Transverse colon (tissue), 4 donors: ENCODE measurements at regions not wholly inside any gene's neighbourhood (a gene's known extent, or its start where the extent isn't known, plus 50 kb on each side); places are given as distances from the start of the nearest gene placed in this dataset.

ENCODE experiments used
- DNase-seq: peaks from one replicate; pipeline ENCODE4 v3.0.0-alpha.2; 2019
- H3K27ac ChIP-seq, 4 donors: fragments of 200-600 bp; sonication (generic); 2 replicates each; pipeline ENCODE4 v1.5.1; 2016 to 2018; ENCODE audit warnings: inconsistent platforms in 4 of 4
- H3K27me3 ChIP-seq: fragments of 200-600 bp; sonication (generic); 2 replicates; pipeline ENCODE4 v1.5.1; 2017; ENCODE audit warnings: inconsistent platforms
- H3K36me3 ChIP-seq, 4 donors: fragments of 200-600 bp; sonication (generic); 2 replicates each; pipeline ENCODE4 v1.5.1; 2017 to 2019; ENCODE audit warnings: inconsistent platforms in 4 of 4
- H3K4me1 ChIP-seq, 4 donors: fragments of 200-600 bp; sonication (generic); 2 replicates each; pipeline ENCODE4 v1.5.1; 2017 to 2020; ENCODE audit warnings: inconsistent platforms in 4 of 4
- H3K4me3 ChIP-seq, 4 donors: fragments of 200-600 bp; sonication (generic); 1 replicate in 1 of 4; 2 replicates in 3 of 4; pipeline versions ENCODE4 v1.5.1 to v1.6.1; 2017 to 2019; ENCODE audit warnings: inconsistent platforms in 4 of 4
- H3K9me3 ChIP-seq, 2 donors: fragments of 200-600 bp; sonication (generic); 2 replicates each; pipeline ENCODE4 v1.5.1; 2017 to 2019; ENCODE audit warnings: inconsistent platforms in 2 of 2
- EP300 ChIP-seq: sonication (generic); formaldehyde crosslinking; IDR thresholded peaks from one replicate; pipeline ENCODE4 v1.6.1; 2017; ENCODE audit warnings: antibody characterized with exemption, low read depth
- POLR2A ChIP-seq: fragments of 450-650 bp; IDR thresholded peaks from one replicate; pipeline ENCODE4 v1.6.1; 2016; ENCODE audit warnings: antibody characterized with exemption, mild to moderate bottlenecking, moderate library complexity
- POLR2AphosphoS5 ChIP-seq, 3 donors: sonication (generic); formaldehyde crosslinking; IDR thresholded peaks; one replicate each; pipeline ENCODE4 v1.6.1; 2016; ENCODE audit warnings: antibody characterized with exemption in 3 of 3
- WGBS, 2 donors: methylation state at CpG; one replicate each; pipeline ENCODE4 v1.1.5; 2018; ENCODE audit warnings: low coverage in 1 of 2; 5-methylcytosine and 5-hydroxymethylcytosine counted together
- in situ Hi-C, 4 donors: fragments of 200-750 bp; cut with MboI; loops; one replicate each; pipeline versions ENCODE4 v1.15.0 to v1.15.1; 2017; ENCODE audit warnings: low sequenced_read_pairs in 3 of 4, low pct_ligation_motif_present in 1 of 4, low pct_unique_long_range_greater_than_20kb in 1 of 4
- intact Hi-C: fragments of 100-400 bp; cut with DNase I; formaldehyde crosslinking; loops from one replicate; pipeline ENCODE4 v1.15.1; 2023; ENCODE audit warnings: low total_unique reads
- TF ChIP-seq, protein P1 (sequence below), 5 experiments: fragments of 200-600 bp in 3 of 5; fragments of 450-650 bp in 2 of 5; sonication (generic) in 3 of 5; IDR thresholded peaks; 1 replicate in 2 of 5; 2 replicates in 3 of 5; pipeline ENCODE4 v1.5.1; 2016 to 2017; ENCODE audit warnings: antibody characterized with exemption in 5 of 5, inconsistent platforms in 3 of 5, mild to moderate bottlenecking in 2 of 5, moderate library complexity in 1 of 5

DNA sequence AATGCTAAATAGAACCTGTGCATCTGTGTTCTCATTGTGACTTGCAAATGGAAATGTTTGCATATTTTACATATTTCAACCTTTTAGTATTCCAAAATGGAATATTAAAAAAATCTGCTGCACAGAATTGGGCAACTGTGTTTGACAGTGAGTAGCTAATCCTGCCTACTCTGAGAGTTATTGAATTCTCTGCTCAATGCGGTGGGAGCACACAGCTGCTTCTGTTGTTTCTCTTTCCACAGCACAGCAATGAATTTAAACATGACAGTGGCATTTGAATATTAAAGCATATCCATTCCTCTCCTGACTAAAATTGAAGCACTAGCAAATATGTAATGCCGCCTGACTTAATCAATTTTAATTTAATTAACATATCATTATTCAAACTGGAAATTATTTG lies 366.6 kb downstream of the GASK1B start:
- Histone ChIP-seq H3K4me1 (peaks cover 0 to 29% (median 13%) of the 10 kb centered on the region in 4 donors), H3K4me3 (no peak overlapping the region)
- TF ChIP-seq, protein P1, sequence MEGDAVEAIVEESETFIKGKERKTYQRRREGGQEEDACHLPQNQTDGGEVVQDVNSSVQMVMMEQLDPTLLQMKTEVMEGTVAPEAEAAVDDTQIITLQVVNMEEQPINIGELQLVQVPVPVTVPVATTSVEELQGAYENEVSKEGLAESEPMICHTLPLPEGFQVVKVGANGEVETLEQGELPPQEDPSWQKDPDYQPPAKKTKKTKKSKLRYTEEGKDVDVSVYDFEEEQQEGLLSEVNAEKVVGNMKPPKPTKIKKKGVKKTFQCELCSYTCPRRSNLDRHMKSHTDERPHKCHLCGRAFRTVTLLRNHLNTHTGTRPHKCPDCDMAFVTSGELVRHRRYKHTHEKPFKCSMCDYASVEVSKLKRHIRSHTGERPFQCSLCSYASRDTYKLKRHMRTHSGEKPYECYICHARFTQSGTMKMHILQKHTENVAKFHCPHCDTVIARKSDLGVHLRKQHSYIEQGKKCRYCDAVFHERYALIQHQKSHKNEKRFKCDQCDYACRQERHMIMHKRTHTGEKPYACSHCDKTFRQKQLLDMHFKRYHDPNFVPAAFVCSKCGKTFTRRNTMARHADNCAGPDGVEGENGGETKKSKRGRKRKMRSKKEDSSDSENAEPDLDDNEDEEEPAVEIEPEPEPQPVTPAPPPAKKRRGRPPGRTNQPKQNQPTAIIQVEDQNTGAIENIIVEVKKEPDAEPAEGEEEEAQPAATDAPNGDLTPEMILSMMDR (IDR thresholded peaks at IDR 0.05): no peak
- TF ChIP-seq EP300 (no peak), POLR2A (no peak), POLR2AphosphoS5 (IDR thresholded peaks at IDR 0.05) (no peak)

DNA sequence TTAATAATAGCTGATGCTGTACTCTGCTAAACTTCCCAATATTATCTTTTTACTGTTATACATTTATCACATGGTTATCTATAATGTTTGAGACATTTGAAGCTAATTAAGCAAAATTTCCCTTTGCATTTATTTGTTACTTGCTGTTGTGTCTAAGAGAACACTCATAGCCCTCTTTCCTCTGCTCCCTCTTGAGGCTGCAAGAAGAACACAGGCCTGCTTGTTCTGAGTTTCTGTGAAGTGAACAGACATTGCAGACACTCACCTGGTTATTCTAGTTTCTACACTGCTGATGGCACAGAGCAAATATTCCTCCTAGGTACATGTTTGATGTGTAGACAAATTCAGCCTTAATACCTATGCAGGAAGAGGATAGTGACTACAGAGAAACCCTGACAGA lies 367.8 kb downstream of the GASK1B start:
- Histone ChIP-seq H3K4me3 (no peak overlapping the region), H3K36me3 (no peaks in the 10 kb centered on the region), H3K27ac (peak overlapping the region in 3 of 4 donors; percentile 18 to 47 (median 18)), H3K27me3 (no peaks in the 10 kb centered on the region), H3K9me3 (peaks cover 4 to 9% of the 10 kb centered on the region in 2 donors), H3K4me1 (peaks cover 0 to 21% (median 10%) of the 10 kb centered on the region in 4 donors)
- TF ChIP-seq POLR2A: no peak
- TF ChIP-seq POLR2AphosphoS5 (IDR thresholded peaks at IDR 0.05): no peak
- TF ChIP-seq, protein P1 (IDR thresholded peaks at IDR 0.05): peak in 4 of 5 experiments; percentile 12 to 31 (median 25)
- no peak for TF ChIP-seq EP300
- in situ Hi-C loops: no loop called here
- intact Hi-C loops: no loop called here
- DNase-seq: no peak

More for the DNA sequence above, 366.6 kb downstream of the GASK1B start:
- in situ Hi-C loops (no loop called here), intact Hi-C loops (no loop called here)
- Histone ChIP-seq H3K9me3 (peaks cover 4 to 9% of the 10 kb centered on the region in 2 donors), H3K27ac (peak overlapping the region in 1 of 4 donors; percentile 47), H3K36me3 (no peaks in the 10 kb centered on the region), H3K27me3 (no peaks in the 10 kb centered on the region)
- no peak for DNase-seq
- WGBS, 2 donors: 68 to 70% methylated on average over 2 of the region's 2 CpGs

DNA sequence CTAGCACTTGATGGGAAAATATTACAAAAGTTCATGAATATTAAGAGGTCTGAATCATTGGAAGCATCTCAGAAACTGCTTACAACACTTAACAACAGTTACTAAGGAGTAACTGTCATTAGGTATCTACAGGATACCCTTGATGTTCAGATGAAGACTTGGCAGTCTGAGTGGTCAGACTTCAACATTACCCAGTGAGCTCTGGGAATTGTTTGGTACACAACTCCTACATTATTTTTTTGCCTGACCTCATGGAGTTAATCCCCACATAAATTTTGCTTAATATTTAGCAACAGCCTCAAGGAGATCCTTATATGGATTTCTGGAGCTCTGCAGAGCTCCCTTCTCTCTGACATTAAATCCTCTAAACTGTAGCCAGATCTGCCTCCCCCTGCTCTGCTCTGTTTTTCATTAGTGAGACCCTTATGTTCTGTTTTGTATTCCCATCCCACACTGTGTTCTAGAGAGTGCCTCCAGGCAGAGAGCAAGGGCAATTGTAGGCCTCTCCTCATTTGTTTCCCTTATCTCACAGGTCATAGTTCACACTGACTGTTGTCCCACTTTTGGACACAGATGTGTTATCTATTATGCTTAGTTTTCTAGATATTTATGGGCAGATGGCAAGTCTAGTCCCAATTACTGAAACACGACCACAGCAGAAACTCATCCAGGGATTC lies 368.8 kb downstream of the GASK1B start:
- 0 to 41% methylated on average over 1 of the region's 1 CpG for WGBS, 2 donors
- intact Hi-C loops: no loop called here
- TF ChIP-seq POLR2A (no peak), POLR2AphosphoS5 (IDR thresholded peaks at IDR 0.05) (no peak), EP300 (no peak)
- TF ChIP-seq, protein P1 (IDR thresholded peaks at IDR 0.05): no peak
- H3K27ac ChIP-seq: peak overlapping the region in 3 of 4 donors; percentile 23 to 66 (median 54)
- peaks cover 4 to 9% of the 10 kb centered on the region in 2 donors for H3K9me3 ChIP-seq
- no peak overlapping the region for H3K4me3 ChIP-seq
- H3K4me1 ChIP-seq: peaks cover 0 to 14% (median 5%) of the 10 kb centered on the region in 4 donors
- no peak for DNase-seq
- no peaks in the 10 kb centered on the region for H3K36me3 ChIP-seq
- H3K27me3 ChIP-seq: no peaks in the 10 kb centered on the region
- in situ Hi-C loops: no loop called here

DNA sequence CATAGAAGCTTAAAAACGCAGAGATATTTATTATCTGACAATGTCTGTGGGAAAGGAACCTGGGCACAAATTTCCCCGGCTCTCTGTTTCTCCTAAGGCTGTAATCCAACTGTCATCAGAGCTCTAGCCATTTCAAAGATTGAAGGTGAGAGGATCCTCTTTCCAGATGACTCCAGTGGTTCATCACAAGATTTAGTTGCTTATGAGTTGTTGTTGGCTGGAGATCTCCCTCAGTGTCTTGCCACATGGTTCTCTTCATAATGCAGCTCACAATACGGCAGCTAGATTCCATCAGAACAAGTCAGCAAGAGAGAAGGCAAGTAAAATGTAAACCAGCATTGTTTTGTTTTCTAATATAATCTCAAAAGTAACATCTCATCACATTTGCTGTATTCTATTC lies 369.4 kb downstream of the GASK1B start:
- peak overlapping the region in 3 of 4 donors; percentile 23 to 66 (median 54) for H3K27ac ChIP-seq

More for the DNA sequence above, 369.4 kb downstream of the GASK1B start:
- 66 to 67% methylated on average over 3 of the region's 3 CpGs for WGBS, 2 donors
- peaks cover 4 to 9% of the 10 kb centered on the region in 2 donors for H3K9me3 ChIP-seq
- in situ Hi-C loops: no loop called here
- no peaks in the 10 kb centered on the region for H3K36me3 ChIP-seq
- no peaks in the 10 kb centered on the region for H3K27me3 ChIP-seq
- intact Hi-C loops: no loop called here
- no peak for TF ChIP-seq POLR2A
- peak in 1 of 3 donors; percentile 24 for TF ChIP-seq POLR2AphosphoS5 (IDR thresholded peaks at IDR 0.05)
- DNase-seq: no peak
- H3K4me3 ChIP-seq: no peak overlapping the region
- peaks cover 0 to 14% (median 5%) of the 10 kb centered on the region in 4 donors for H3K4me1 ChIP-seq
